GM18502 (cell line): ENCODE measurements at regions not wholly inside any gene's neighbourhood (a gene's known extent, or its start where the extent isn't known, plus 50 kb on each side); places are given as distances from the start of the nearest gene placed in this dataset.

Experiments
- ATAC-seq: cut with Tn5 transposase; IDR thresholded peaks from one replicate; pipeline ENCODE4 v1.9.1; 2021; ENCODE audit warnings: mild to moderate bottlenecking; ENCODE audit not compliant: unreplicated experiment, poor library complexity

DNA sequence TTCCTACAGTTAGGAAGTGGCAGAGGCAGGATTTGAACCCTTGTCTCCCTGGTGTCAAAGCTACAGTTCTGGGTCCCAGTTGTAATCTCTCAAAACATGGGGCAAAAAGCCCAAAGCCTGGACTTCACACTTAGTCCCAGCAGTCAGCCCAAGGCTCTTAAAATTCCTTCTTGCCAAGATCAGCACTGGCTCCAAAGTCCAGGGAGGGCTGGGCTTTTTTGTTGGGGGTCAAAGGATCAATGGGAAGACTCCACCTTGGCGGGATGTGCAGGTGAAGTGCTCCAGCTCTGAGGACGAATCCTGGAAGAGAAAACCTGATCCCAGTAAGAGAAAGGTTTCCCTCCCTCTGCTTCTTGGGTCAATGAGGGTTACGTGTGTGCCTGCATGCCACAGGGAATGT, 195.5 kb downstream of the HAPSTR1 start:
- ATAC-seq, result no peak

DNA sequence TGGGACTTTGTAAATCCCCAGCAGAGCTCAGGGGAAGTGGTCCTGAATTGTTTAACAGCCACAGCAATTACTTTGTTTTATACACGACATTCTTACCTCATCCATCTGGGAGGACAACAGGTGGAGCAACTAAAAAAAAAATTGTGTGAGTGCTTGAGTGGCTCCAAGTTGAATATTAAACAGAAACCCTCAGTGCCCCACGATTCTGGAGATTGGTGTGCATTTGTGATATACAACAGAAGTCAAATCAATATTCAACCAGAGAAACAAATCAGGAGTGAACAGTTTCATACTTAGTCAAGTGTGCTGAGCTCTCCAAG, 204.8 kb downstream of the HAPSTR1 start:
- ATAC-seq, result no peak

DNA sequence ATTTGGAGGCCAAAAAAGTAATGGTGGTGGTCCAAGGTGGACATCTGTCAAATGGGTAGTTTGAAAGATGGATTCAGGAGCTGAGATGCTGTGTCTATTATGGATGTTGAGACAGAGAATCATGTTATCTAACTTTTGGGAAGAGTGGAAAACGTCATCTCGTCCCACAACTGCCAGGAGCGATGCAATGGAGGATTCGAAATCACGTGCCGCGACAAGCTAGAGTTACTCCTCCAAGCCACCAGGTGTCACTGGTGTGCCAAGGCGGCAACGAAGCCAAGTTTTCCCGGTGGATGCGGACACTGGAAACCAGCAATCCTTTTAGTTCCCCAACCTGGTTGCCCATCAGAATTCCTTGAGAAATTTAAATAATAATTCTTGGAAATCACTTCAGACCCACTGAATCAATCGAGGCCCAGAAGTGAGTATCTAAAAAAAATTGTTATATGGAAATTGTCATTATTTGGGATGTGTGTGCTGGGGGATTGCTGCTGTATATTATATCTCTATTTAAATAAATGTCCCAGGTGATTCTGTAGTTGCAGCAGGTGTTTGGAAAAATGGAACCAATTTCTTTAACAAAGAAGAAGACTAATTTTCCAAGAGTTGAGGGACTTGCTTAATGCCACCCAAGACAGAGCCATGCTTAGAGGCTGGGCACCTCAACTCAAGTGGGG, 206.1 kb downstream of the HAPSTR1 start:
- ATAC-seq, result no peak

DNA sequence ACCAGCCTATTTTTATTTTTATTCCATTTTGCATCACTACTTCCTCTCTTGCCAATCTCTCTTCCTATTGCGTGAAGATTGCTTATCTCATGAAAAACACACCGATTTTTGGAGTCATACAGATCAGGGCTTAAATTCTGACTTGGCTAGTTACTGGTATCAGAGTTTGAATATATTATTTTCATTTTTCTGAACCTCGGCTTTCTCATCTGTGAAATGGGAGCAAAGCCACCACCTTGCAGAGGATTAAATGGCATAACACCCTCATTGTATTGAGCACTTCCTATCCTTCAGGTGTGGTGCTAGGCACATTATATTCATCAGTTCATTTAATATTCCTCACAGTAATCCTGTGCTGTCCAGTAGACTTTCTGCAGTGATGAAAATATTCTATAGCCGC, 208.8 kb downstream of the HAPSTR1 start:
- no peak for ATAC-seq

DNA sequence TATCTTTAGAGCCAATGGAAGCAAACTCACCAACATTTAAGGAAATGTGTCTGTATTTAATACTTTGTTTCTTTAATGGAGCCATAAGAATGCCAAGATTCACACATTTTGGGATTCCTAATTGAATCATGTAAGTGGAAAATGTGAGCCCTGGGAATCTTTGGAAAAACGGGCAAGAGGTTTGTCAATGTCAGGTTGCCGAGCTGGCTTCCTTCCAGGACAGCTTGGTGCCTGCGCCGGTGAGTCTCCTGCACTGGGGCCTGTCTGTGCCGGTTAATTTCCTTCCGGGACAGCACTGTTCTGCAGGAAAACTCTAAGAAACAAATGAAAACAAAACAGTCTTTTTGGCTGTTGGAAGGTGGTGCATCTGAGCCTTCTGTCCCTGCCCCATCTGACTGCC, 210.6 kb downstream of the HAPSTR1 start:
- no peak for ATAC-seq

DNA sequence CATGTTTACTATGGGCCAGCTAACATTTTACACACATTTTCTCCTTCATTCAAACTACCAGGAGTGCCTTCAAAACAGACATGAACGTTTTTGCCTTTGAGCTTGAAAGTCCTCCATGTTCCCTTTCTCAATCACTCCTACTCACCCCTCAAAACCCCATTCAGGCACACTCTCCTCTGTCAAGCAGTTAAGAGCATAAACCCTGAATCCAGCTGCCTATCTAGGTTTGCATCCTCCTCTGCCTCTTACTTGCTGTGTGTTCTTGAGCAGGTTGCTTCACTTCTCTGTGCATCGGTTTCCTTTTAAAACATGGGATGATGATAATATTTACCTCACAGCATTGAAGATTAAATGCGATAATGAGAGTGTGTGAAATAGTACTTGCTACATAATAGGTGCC, 215.3 kb downstream of the HAPSTR1 start:
- no peak for ATAC-seq

DNA sequence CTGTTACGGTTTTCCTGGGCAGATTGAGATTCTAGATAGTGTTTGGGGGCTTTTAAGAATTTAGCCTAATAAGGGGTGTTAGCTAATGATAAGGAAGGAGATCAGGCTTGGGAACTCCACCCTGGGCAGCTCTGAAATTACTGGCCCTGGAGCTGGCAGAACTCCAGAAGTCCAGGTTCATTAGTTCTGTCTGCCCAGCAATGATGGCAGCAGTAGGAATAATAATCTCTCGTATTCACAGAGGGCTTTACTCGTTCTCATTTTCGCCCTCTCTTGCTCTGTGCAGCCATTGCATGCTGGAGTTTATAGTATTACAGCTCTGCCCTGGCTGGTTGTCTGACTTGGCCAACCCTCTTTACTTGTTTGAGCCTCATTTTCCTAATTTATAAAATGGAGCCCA, 216.0 kb downstream of the HAPSTR1 start:
- no peak for ATAC-seq

DNA sequence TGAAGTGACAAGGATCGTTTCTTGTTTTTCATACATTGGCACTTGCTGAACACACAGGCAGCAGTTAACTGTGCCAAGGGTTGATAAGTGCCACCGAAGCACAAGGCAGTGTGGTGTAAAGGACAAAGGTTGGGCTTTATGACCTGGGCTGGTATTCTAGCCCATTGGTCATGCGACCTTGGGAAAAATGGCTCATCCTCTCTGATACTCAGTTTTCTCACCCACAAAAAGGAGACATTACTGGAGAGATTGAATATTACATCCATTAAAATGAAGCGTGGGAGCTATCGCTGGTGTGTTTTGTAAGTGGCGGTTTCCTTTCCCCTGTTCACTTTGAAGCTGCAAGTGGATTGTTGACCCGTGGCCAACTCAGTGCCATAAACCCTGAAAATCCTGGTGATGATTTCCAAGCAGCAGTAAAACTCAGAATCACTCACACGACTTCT, 216.9 kb downstream of the HAPSTR1 start:
- no peak for ATAC-seq

DNA sequence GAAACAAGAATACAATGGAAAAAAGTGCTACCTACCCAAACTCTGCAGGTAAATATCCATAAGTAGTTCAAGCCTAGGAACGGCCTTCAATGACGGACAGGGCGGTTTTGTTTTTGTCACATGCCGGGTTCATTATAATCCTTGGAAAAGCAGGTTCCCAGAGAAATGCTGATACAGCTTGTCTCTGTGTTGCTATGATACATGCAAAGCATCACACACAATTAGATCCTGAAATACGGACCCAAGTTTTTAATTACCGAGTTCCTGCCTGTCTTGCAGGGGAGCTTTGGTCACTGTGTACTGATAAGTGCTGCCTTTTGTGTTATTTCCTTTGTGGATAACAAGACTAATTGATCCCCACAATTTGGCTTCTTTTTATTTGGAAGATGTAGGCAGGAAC, 217.4 kb downstream of the HAPSTR1 start:
- no peak for ATAC-seq

DNA sequence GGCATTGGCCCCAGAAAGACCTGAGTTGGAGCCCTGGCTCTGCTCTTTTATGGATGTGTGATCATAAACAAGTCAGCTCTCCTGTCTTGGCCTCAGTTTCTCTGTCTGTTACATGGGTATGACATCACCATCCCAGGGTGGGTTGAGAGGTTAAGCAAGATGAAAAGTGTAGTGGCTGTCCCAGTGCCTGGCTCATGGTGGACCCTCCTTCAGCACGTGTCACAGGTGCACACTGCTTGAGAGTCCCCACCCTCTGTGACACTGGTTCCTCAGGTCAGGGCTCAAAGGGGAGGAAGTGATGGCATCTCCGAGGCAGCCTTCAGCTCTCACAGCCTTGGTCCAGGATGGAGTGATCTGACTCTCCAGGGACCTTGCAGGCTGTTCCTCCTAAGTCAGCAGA, 218.4 kb downstream of the HAPSTR1 start:
- no peak for ATAC-seq

DNA sequence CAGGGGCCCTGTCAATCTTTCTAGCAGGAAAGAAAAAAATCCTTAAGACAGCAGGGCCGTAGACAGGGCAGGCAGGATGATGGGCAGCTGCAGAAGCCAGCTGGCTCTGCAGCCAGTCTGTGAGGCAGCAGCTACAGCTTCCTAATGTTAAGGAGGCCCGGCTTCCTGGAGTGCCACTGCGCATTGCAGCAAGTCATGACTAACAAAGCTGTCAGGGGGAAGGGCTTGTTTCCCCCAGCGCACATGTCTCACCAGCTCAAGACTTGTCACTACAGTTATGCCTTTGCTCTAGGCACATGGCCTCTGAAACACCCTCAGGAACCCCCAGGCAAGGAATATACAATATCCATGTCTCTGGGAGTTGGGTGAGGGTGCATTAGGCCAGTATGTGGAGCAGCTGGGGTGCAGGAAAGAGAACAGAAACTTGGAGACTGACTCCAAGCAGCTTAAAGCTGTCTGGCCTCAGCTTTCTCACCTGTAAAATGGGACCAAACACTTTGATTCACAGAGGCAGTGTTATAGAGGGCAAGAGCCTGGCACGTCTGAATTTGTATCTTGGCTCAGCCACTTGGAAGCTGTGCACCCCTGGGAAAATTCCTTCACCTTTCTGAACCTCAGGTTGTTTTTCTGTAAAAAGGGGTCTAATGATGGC, 220.0 kb downstream of the HAPSTR1 start:
- ATAC-seq, result no peak

DNA sequence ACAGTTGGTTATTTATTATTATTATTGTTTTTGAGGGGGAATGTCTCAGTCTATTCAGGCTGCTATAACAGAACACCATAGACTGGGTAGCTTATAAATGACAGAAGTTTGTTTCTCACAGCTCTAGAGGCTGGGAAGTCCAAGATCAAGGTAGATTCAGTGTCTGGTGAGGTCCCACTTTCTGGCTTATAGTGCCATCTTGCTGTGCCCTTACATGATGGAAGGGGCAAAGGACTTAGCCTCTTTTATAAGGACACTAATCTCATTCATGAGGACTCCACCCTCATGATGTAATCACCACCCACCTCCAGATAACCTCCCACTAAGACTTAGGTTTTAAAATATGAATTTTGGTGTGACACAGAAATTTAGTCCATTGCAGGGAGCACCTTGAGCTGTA, 224.6 kb downstream of the HAPSTR1 start:
- no peak for ATAC-seq

DNA sequence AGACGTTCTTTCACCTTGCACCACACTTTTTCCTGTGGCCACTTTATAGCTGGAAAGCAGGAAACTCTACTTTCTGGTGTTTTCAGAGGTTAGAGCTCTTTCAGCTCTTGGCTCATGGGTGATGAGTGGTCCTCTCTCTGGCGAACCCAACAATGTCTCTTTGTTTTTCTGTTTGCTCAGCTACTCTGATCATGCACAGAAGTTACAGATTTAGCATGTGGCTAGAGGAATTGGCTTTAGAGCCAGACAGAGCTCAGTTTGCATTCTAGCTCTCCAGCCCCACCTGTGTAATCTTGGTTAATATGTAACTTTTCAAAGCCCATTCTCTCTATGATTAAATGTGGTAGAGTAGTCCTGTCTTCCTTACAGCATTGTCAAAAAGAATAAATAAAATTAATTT, 225.2 kb downstream of the HAPSTR1 start:
- ATAC-seq, result no peak

DNA sequence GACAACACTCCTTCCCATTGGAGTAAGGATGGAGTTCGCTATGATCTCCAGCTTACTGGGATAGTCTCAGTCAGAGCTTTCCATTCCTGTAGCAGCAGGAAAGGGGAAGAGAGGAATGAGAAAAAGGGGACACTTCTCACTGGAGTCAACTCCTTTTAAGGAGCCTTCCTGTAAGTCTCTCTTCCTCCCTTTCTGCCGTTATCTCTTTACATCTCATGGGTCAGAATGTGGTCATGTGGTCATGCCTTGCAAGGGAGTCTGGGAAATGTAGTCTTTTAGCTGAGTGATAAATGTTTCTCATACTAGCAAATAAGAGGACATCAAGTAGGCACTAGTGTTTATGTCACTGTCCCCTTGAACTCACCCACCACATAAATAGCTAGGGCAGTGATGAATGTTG, 227.3 kb downstream of the HAPSTR1 start:
- ATAC-seq, result no peak

DNA sequence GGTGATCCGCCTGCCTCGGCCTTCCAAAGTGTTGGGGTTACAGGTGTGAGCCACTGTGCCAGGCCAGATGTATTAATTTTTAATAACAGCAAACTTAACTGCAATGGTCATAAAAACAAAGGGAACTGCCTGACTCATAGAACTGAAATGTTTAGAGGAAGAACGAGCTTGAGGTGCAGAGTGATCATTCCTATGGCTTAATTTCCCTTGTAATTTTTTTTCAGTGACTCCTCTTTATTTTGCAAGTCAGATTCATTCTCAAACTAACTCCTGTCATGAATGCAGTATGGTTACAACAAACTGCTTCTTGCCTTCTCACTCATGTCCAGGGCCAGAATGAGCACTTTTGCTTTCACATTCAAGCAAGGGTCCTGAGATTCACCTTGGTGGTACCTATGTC, 231.3 kb downstream of the HAPSTR1 start:
- ATAC-seq, result no peak

DNA sequence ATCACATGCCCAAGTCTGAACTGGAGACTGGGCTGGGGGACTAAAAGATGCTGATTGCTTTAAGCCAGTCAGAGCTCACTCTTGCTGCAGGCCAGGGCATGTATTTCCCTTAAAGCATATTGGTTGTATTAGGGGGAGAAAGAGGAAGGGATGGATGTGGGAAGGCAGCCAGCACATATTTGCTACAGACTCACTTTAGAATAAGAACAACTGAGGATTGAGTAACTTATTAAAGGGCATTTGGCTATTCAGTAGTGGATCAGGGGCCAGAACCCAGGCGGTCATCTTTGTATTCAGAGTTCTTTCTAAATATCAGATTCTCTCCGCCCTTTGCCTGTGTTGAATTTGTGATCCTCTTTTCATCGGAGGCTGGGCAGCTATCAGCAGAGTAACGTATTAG, 231.7 kb downstream of the HAPSTR1 start:
- ATAC-seq, result no peak

DNA sequence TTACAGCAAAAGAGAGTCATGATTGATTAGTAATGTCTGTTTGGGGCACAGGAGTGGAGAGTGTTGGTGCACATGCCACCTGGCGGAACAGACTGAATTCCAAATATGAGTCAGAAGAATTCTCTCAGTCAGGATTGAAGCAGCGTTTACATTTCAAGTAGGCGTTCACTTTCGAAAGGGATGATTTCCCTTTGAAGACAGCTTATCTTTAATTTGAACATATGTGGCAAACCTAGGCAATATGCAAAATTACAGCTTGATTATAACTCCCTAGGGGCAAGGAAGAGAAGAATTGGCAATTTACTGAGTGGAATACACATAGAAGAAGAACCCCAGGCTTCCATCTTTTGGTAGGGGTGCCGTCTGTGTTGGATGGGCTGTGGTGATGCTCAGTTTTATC, 235.8 kb downstream of the HAPSTR1 start:
- no peak for ATAC-seq

DNA sequence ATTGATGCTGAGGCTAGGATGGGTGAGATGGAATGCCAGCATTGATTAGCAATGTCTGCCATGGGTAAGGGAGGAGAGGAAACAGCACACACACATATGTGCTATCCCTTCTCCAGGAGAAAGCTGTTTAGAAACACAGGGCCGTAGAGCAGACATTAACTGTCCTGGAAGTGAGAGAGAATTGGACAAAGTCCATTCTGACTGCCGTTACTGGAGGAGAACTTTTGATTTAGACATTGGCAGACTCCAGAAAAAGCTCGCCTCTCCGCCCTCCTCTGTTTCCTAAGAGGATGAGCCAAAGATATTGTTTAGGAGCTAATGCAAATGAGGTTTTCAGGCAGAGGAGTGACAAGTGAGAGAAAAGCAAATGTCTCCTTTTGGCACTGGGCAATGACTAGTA, 237.0 kb downstream of the HAPSTR1 start:
- ATAC-seq, result no peak

DNA sequence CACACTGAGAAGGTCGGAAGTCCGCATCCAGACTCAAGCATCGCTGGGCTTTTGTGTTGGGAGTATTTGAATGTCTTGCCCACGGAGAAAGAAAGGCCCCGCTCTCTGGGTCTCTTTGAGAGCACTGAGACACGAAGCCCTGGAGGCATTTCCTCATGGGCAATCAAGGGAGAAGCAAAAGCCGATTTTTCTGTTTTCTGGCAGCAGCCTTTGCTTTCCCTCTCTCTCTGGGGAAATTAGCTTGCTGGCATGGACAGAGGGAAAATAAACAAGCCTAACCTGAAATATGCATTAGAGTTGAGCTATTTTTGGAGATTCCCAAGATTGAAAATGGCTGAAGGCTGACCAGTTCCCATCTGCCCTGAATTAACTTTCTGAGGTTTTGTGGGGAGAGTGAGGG, 238.7 kb downstream of the HAPSTR1 start:
- ATAC-seq, result no peak

DNA sequence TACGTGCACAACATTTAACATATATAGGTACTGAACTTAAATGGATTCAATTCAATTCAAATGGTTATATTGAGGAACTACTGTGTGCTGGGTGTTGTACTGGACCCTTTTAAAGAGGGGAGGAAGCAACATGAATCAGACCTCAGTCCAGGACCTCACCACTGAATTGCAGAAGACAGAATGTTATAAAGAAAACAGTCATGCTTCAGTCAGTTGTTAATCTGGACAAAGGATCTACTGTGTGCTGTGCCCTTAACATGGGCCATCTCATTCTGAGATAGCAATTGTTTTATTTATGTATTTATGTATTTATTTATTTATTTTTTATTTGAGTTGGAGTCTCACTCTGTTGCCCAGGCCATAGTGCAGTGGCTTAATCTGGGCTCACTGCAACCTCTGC, 240.1 kb downstream of the HAPSTR1 start:
- no peak for ATAC-seq

DNA sequence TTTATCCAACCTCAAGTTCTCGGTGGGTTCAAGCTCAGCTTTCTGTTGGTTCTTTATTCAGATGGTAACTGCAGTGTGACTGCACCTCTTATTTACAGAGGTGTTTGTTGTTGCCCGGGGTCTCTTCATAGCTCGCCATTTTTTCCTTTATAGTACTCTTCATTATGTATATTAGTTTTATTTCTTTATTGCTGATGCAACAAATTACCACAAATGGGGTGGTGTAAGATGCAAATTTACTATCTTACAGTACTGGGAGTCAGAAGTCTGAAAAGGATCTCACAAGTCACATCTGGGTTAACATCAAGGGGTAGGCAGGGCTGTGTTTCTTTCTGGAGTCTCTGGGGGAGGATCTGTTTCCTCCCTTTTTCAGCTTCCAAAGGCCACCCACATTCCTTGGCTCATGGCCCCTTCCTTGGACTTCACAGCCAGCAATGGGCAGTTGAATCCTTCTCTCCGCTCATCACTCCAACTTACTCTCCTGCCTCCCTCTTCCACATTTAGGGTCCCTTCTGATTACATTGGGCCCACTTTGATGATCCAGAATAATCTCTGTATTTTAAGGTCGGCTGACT, 241.2 kb downstream of the HAPSTR1 start:
- ATAC-seq, result no peak

DNA sequence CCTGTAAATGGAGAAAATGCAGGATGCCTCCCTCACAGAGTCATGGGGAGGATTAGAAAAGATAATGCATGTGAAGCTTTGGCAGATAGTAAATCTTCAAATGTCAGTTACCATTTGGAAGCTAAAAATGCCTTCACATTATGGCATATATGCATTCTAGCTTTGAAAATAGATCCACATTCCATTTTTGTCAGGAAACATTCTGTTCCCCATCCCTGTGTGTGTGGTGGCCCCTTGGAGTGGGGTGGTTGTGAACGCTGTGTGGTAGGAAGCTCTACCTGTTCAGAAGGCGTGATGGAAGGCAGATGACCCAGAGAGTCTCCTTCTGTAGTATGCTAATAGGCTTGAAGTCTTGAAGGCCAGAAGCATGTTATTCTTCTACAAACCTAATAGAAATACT, 242.0 kb downstream of the HAPSTR1 start:
- ATAC-seq, result no peak
